WTC11 (cell line): ENCODE measurements at regions not wholly inside any gene's neighbourhood (a gene's known extent, or its start where the extent isn't known, plus 50 kb on each side); places are given as distances from the start of the nearest gene placed in this dataset.

Experiments used
- MLX ChIP-seq: sonication (generic); formaldehyde crosslinking; IDR thresholded peaks from 2 replicates; pipeline ENCODE4 v1.8.1; 2023; ENCODE audit warnings: mild to moderate bottlenecking, missing genetic modification reagents, moderate library complexity
- PRDM15 ChIP-seq: sonication (generic); formaldehyde crosslinking; IDR thresholded peaks from 2 replicates; pipeline ENCODE4 v1.8.0; 2022; ENCODE audit warnings: missing genetic modification reagents
- TF ChIP-seq, protein P1 (sequence below): fragments of 200-600 bp; IDR thresholded peaks from 2 replicates; pipeline ENCODE4 v1.8.0; 2022; ENCODE audit warnings: antibody characterized with exemption
- TF ChIP-seq, protein P2 (sequence below): sonication (generic); formaldehyde crosslinking; conservative IDR thresholded peaks from 2 replicates; pipeline ENCODE4 v1.8.1; 2023; ENCODE audit warnings: mild to moderate bottlenecking, low read depth, missing genetic modification reagents, moderate library complexity
- TF ChIP-seq, protein P3 (sequence below): sonication (generic); formaldehyde crosslinking; IDR thresholded peaks from 2 replicates; pipeline ENCODE4 v1.8.0; 2022; ENCODE audit warnings: mild to moderate bottlenecking, missing genetic modification reagents

GRCh38 chr2:5250482-5250881, 441.7 kb upstream of the SOX11 start:
- TF ChIP-seq, protein P1, sequence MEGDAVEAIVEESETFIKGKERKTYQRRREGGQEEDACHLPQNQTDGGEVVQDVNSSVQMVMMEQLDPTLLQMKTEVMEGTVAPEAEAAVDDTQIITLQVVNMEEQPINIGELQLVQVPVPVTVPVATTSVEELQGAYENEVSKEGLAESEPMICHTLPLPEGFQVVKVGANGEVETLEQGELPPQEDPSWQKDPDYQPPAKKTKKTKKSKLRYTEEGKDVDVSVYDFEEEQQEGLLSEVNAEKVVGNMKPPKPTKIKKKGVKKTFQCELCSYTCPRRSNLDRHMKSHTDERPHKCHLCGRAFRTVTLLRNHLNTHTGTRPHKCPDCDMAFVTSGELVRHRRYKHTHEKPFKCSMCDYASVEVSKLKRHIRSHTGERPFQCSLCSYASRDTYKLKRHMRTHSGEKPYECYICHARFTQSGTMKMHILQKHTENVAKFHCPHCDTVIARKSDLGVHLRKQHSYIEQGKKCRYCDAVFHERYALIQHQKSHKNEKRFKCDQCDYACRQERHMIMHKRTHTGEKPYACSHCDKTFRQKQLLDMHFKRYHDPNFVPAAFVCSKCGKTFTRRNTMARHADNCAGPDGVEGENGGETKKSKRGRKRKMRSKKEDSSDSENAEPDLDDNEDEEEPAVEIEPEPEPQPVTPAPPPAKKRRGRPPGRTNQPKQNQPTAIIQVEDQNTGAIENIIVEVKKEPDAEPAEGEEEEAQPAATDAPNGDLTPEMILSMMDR = no peak
- TF ChIP-seq PRDM15 (CRISPR knock-in tag) (no peak), MLX (CRISPR knock-in tag) (no peak)
- TF ChIP-seq, protein P2, sequence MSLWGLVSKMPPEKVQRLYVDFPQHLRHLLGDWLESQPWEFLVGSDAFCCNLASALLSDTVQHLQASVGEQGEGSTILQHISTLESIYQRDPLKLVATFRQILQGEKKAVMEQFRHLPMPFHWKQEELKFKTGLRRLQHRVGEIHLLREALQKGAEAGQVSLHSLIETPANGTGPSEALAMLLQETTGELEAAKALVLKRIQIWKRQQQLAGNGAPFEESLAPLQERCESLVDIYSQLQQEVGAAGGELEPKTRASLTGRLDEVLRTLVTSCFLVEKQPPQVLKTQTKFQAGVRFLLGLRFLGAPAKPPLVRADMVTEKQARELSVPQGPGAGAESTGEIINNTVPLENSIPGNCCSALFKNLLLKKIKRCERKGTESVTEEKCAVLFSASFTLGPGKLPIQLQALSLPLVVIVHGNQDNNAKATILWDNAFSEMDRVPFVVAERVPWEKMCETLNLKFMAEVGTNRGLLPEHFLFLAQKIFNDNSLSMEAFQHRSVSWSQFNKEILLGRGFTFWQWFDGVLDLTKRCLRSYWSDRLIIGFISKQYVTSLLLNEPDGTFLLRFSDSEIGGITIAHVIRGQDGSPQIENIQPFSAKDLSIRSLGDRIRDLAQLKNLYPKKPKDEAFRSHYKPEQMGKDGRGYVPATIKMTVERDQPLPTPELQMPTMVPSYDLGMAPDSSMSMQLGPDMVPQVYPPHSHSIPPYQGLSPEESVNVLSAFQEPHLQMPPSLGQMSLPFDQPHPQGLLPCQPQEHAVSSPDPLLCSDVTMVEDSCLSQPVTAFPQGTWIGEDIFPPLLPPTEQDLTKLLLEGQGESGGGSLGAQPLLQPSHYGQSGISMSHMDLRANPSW = no peak
- TF ChIP-seq, protein P3, sequence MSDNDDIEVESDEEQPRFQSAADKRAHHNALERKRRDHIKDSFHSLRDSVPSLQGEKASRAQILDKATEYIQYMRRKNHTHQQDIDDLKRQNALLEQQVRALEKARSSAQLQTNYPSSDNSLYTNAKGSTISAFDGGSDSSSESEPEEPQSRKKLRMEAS = no peak
